Mesenchymal stem cell (in vitro differentiated cells and primary cell): ENCODE measurements at regions not wholly inside any gene's neighbourhood (a gene's known extent, or its start where the extent isn't known, plus 50 kb on each side); places are given as distances from the start of the nearest gene placed in this dataset.

Experiments used
- DNase-seq: peaks from one replicate; pipeline ENCODE4 v3.0.0-alpha.2; 2013
- H2AFZ ChIP-seq: one replicate; pipeline ENCODE4 v1.6.1; 2013; ENCODE audit warnings: low read depth, mild to moderate bottlenecking, control low read depth, inconsistent platforms, low read length, moderate library complexity
- H2AK5ac ChIP-seq: 2 replicates; pipeline ENCODE4 v1.6.1; 2013; ENCODE audit warnings: low read length, moderate library complexity, mild to moderate bottlenecking, inconsistent platforms; ENCODE audit not compliant: severe bottlenecking
- H2BK120ac ChIP-seq: one replicate; pipeline ENCODE4 v1.6.1; 2013; ENCODE audit warnings: low read depth, mild to moderate bottlenecking, inconsistent platforms, low read length, moderate library complexity
- H2BK12ac ChIP-seq, 2 experiments: one replicate each; pipeline ENCODE4 v1.6.1; 2013; ENCODE audit warnings: inconsistent platforms in 2 of 2, low read length in 2 of 2, mild to moderate bottlenecking in 2 of 2, moderate library complexity in 2 of 2, control low read depth in 1 of 2
- H2BK15ac ChIP-seq: one replicate; pipeline ENCODE4 v1.6.1; 2013; ENCODE audit warnings: mild to moderate bottlenecking, low read depth, inconsistent platforms; ENCODE audit not compliant: poor library complexity, severe bottlenecking
- H2BK5ac ChIP-seq: 2 replicates; pipeline ENCODE4 v1.6.1; 2013; ENCODE audit warnings: low read depth, mild to moderate bottlenecking, low read length, control low read depth, inconsistent platforms; ENCODE audit not compliant: poor library complexity, severe bottlenecking
- H3K14ac ChIP-seq, 2 experiments: one replicate each; pipeline ENCODE4 v1.6.1; 2013; ENCODE audit warnings: inconsistent platforms in 2 of 2, low read length in 2 of 2, control low read depth in 1 of 2, mild to moderate bottlenecking in 1 of 2, moderate library complexity in 1 of 2
- H3K18ac ChIP-seq, 2 experiments: one replicate each; pipeline ENCODE4 v1.6.1; 2013; ENCODE audit warnings: inconsistent platforms in 2 of 2, low read length in 2 of 2, control low read depth in 1 of 2, low read depth in 1 of 2, mild to moderate bottlenecking in 1 of 2
- H3K23ac ChIP-seq, 2 experiments: one replicate each; pipeline ENCODE4 v1.6.1; 2013; ENCODE audit warnings: inconsistent platforms in 2 of 2, low read length in 2 of 2, mild to moderate bottlenecking in 2 of 2, moderate library complexity in 2 of 2, control low read depth in 1 of 2
- H3K27ac ChIP-seq: 2 replicates; pipeline ENCODE4 v1.5.1; 2013; ENCODE audit warnings: mild to moderate bottlenecking, moderate library complexity, low read length, control low read depth, inconsistent platforms; ENCODE audit not compliant: poor library complexity, severe bottlenecking
- H3K27me3 ChIP-seq, 2 experiments: 2 replicates each; pipeline versions ENCODE4 v1.6.1 to v1.7.0; 2013; ENCODE audit warnings: low read length in 2 of 2, mild to moderate bottlenecking in 2 of 2, moderate library complexity in 2 of 2, control low read depth in 1 of 2, inconsistent platforms in 1 of 2; ENCODE audit not compliant: control insufficient read depth in 1 of 2, insufficient read depth in 1 of 2
- H3K36me3 ChIP-seq, 2 experiments: 2 replicates each; pipeline versions ENCODE4 v1.6.1 to v1.7.0; 2013; ENCODE audit warnings: low read length in 2 of 2, control low read depth in 1 of 2, inconsistent platforms in 1 of 2, low read depth in 1 of 2, mild to moderate bottlenecking in 1 of 2; ENCODE audit not compliant: insufficient read depth in 2 of 2, control insufficient read depth in 1 of 2
- H3K4ac ChIP-seq, 2 experiments: one replicate each; pipeline ENCODE4 v1.6.1; 2013; ENCODE audit warnings: inconsistent platforms in 2 of 2, low read length in 2 of 2, mild to moderate bottlenecking in 2 of 2, moderate library complexity in 2 of 2, control low read depth in 1 of 2, low read depth in 1 of 2
- H3K4me1 ChIP-seq: 2 replicates; pipeline ENCODE4 v1.6.1; 2013; ENCODE audit warnings: low read depth, low read length, control low read depth; ENCODE audit not compliant: control insufficient read depth, insufficient read depth
- H3K4me2 ChIP-seq: 2 replicates; pipeline ENCODE4 v1.6.1; 2013; ENCODE audit warnings: low read length, mild to moderate bottlenecking, inconsistent platforms; ENCODE audit not compliant: poor library complexity, severe bottlenecking
- H3K4me3 ChIP-seq, 2 experiments: 2 replicates each; pipeline versions ENCODE4 v1.5.1 to v1.7.0; 2013; ENCODE audit warnings: low read length in 2 of 2, mild to moderate bottlenecking in 2 of 2, control low read depth in 1 of 2, low read depth in 1 of 2; ENCODE audit not compliant: insufficient read depth in 1 of 2
- H3K79me1 ChIP-seq: replicated peaks from 2 replicates; pipeline ENCODE4 v1.6.1; 2013; ENCODE audit warnings: mild to moderate bottlenecking, control low read depth, low read length, inconsistent platforms; ENCODE audit not compliant: poor library complexity, severe bottlenecking
- H3K9ac ChIP-seq: 2 replicates; pipeline ENCODE4 v1.7.0; 2013; ENCODE audit warnings: mild to moderate bottlenecking, low read length, moderate library complexity
- H3K9me3 ChIP-seq: 2 replicates; pipeline ENCODE4 v1.7.0; 2013; ENCODE audit warnings: mild to moderate bottlenecking, low read length; ENCODE audit not compliant: control insufficient read depth
- H4K8ac ChIP-seq: one replicate; pipeline ENCODE4 v1.6.1; 2013; ENCODE audit warnings: inconsistent platforms, mild to moderate bottlenecking, low read length, moderate library complexity
- H4K91ac ChIP-seq: one replicate; pipeline ENCODE4 v1.6.1; 2013; ENCODE audit warnings: mild to moderate bottlenecking, low read length, inconsistent platforms
- WGBS: methylation state at CpG from one replicate; pipeline ENCODE4 v1.1.7; 2013; ENCODE audit warnings: mixed read lengths; 5-methylcytosine and 5-hydroxymethylcytosine counted together

GRCh38 chr7:11247545-11247944 lies 273.9 kb downstream of the PHF14 start:
- H3K23ac ChIP-seq, result no peak overlapping the region
- H2AFZ ChIP-seq, result no peak overlapping the region
- H2BK120ac ChIP-seq, result no peak overlapping the region
- no peaks in the 10 kb centered on the region for H3K36me3 ChIP-seq
- H3K4me2 ChIP-seq, result no peak overlapping the region
- no peak overlapping the region for H3K4me3 ChIP-seq
- H3K4ac ChIP-seq, result no peak overlapping the region
- H2BK12ac ChIP-seq, result no peak overlapping the region
- no peak overlapping the region for H2BK5ac ChIP-seq
- H3K4me1 ChIP-seq, result no peaks in the 10 kb centered on the region
- H4K91ac ChIP-seq, result no peak overlapping the region
- no peaks in the 10 kb centered on the region for H3K79me1 ChIP-seq
- no CpG with 5 or more reads among the region's 1 CpG for WGBS
- H3K9me3 ChIP-seq, result no peaks in the 10 kb centered on the region
- no peak overlapping the region for H3K18ac ChIP-seq
- no peak overlapping the region for H4K8ac ChIP-seq
- no peak overlapping the region for H3K27ac ChIP-seq
- no peak overlapping the region for H2AK5ac ChIP-seq
- no peak for DNase-seq
- no peak overlapping the region for H3K14ac ChIP-seq
- H3K9ac ChIP-seq, result no peak overlapping the region
- H3K27me3 ChIP-seq, result no peaks in the 10 kb centered on the region
- H2BK15ac ChIP-seq, result no peak overlapping the region

- Histone ChIP-seq H2BK5ac (no peak overlapping the region), H2BK120ac (no peak overlapping the region), H3K79me1 (no peaks in the 10 kb centered on the region), H3K18ac (no peak overlapping the region), H2AFZ (no peak overlapping the region), H2BK15ac (no peak overlapping the region), H4K8ac (no peak overlapping the region), H3K4me1 (no peaks in the 10 kb centered on the region), H3K9ac (no peak overlapping the region), H2BK12ac (no peak overlapping the region), H4K91ac (no peak overlapping the region), H3K4me3 (no peak overlapping the region), H3K27me3 (no peaks in the 10 kb centered on the region), H3K23ac (no peak overlapping the region), H3K14ac (no peak overlapping the region), H3K9me3 (no peaks in the 10 kb centered on the region), H3K36me3 (no peaks in the 10 kb centered on the region), H3K27ac (no peak overlapping the region), H2AK5ac (no peak overlapping the region), H3K4me2 (no peak overlapping the region), H3K4ac (no peak overlapping the region)
- 69% methylated on average over 2 of the region's 2 CpGs for WGBS
- no peak for DNase-seq
These were observed 277.8 kb downstream of the PHF14 start for GRCh38 chr7:11251436-11251835.

DNA sequence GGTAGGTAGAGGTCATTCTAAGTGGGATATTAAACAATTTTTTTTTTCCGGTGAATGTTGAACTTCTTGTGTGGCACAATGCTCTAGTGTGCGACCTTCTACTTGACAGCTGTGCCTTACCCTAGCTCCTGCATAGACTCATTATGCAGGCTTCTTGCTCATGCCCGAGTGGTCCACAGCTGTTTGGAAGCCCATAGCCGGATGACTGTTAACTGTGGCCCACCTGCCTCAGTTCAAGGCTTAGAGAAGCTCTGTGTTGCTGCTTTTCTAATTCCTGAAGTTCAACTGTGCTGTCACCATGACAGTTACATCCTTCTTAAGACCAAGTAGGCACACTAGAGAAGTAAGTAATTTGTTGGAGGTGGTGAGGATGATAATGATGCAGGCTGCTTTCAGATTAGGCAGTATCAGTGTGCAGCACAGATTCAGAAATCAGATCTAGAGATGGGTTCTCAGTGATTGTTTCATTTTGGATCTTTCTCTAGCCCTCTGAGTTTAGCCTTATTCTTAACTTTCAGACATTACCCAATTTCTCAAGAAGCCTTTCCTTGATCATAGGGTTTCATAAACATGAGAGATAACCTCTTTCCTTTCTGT lies 278.4 kb downstream of the PHF14 start:
- Histone ChIP-seq H2BK120ac (no peak overlapping the region), H3K4me1 (no peaks in the 10 kb centered on the region), H3K4me3 (no peak overlapping the region), H3K27me3 (no peaks in the 10 kb centered on the region), H3K27ac (no peak overlapping the region), H3K9me3 (no peaks in the 10 kb centered on the region), H3K14ac (peak overlapping the region in 1 of 2 experiments; percentile 84), H3K4ac (peak overlapping the region in 1 of 2 experiments; percentile 37), H3K79me1 (no peaks in the 10 kb centered on the region), H3K18ac (peak overlapping the region in 1 of 2 experiments; percentile 75), H4K91ac (no peak overlapping the region), H3K23ac (no peak overlapping the region), H3K9ac (no peak overlapping the region), H2AFZ (peak overlapping the region; percentile 39), H3K36me3 (no peaks in the 10 kb centered on the region), H2BK5ac (no peak overlapping the region), H3K4me2 (no peak overlapping the region), H4K8ac (no peak overlapping the region), H2BK15ac (no peak overlapping the region), H2BK12ac (peak overlapping the region in 1 of 2 experiments; percentile 95), H2AK5ac (no peak overlapping the region)
- WGBS, result 94% methylated on average over 4 of the region's 4 CpGs
- DNase-seq, result peak; percentile 11

DNA sequence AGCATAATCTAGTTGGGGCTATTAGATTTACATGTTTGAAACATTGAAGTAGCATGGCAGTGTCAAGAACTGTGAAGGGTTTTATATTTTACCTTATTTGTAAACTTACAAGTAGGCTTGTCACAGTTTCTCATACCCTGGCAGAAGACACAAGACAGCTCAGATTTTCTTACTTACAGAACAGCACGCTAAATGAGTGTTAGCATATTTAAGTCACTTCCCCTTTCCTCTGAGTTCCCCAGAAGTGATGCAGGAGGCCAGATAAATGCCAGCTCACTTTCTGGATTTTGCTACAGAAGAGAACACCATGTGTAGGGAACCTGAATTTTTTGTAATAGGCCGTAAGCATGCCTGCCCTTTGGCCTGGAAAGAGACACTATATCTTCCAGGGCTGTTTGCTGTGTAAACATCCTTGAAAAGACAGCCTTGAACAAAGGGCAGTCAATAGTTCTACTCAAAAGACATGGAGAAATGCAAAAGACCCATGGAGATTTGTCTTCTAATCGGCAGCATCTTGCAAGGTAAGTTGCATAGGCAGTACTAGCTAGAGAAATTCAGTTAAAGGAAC lies 279.1 kb downstream of the PHF14 start:
- H3K4me2 ChIP-seq, result no peak overlapping the region
- H3K9me3 ChIP-seq, result no peaks in the 10 kb centered on the region
- no peak overlapping the region for H2BK12ac ChIP-seq
- no peak overlapping the region for H2BK120ac ChIP-seq
- H2AFZ ChIP-seq, result no peak overlapping the region
- no peak overlapping the region for H3K9ac ChIP-seq
- H3K36me3 ChIP-seq, result no peaks in the 10 kb centered on the region
- H2BK15ac ChIP-seq, result no peak overlapping the region
- no peak overlapping the region for H2BK5ac ChIP-seq
- no peak overlapping the region for H2AK5ac ChIP-seq
- DNase-seq, result peak; percentile 47
- H3K4ac ChIP-seq, result no peak overlapping the region
- no peaks in the 10 kb centered on the region for H3K4me1 ChIP-seq
- no peak overlapping the region for H4K8ac ChIP-seq
- no peak overlapping the region for H3K4me3 ChIP-seq
- no peak overlapping the region for H4K91ac ChIP-seq
- WGBS, result 16% methylated on average over 3 of the region's 3 CpGs
- H3K27ac ChIP-seq, result no peak overlapping the region
- H3K14ac ChIP-seq, result no peak overlapping the region
- H3K18ac ChIP-seq, result no peak overlapping the region
- no peaks in the 10 kb centered on the region for H3K79me1 ChIP-seq
- no peaks in the 10 kb centered on the region for H3K27me3 ChIP-seq
- no peak overlapping the region for H3K23ac ChIP-seq
